GM12878 (cell line): ENCODE measurements at regions not wholly inside any gene's neighbourhood (a gene's known extent, or its start where the extent isn't known, plus 50 kb on each side); places are given as distances from the start of the nearest gene placed in this dataset.

ENCODE experiments used
- CHD4 ChIP-seq: fragments of 200-600 bp; sonication (generic); IDR thresholded peaks from 2 replicates; pipeline ENCODE4 v1.6.1; 2016; ENCODE audit warnings: mild to moderate bottlenecking
- EZH2 ChIP-seq: IDR thresholded peaks from 2 replicates; pipeline ENCODE4 v1.6.1; 2012; ENCODE audit warnings: low read depth, mild to moderate bottlenecking, control low read depth, inconsistent platforms, low read length, borderline replicate concordance; ENCODE audit not compliant: control insufficient read depth
- GATAD2B ChIP-seq: fragments of 450-650 bp; conservative IDR thresholded peaks from 2 replicates; pipeline ENCODE4 v1.6.1; 2017; ENCODE audit warnings: low read depth, mild to moderate bottlenecking, moderate library complexity
- KDM1A ChIP-seq: fragments of 200-600 bp; sonication (generic); IDR thresholded peaks from 2 replicates; pipeline ENCODE4 v1.6.1; 2016; ENCODE audit warnings: borderline replicate concordance
- MXI1 ChIP-seq: fragments of 150-350 bp; IDR thresholded peaks from 2 replicates; pipeline ENCODE4 v1.6.1; 2011; ENCODE audit warnings: low read depth, mild to moderate bottlenecking, inconsistent platforms, low read length, improper control_type of control experiment
- NBN ChIP-seq: fragments of 450-650 bp; IDR thresholded peaks from 2 replicates; pipeline ENCODE4 v1.6.1; 2016
- POLR2A ChIP-seq: IDR thresholded peaks from 2 replicates; pipeline ENCODE4 v1.6.1; 2011; ENCODE audit warnings: low read depth, mild to moderate bottlenecking, low read length
- POLR2AphosphoS5 ChIP-seq: IDR thresholded peaks from 2 replicates; pipeline ENCODE4 v1.6.1; 2011; ENCODE audit warnings: mild to moderate bottlenecking, low read length, inconsistent platforms
- STAT1 ChIP-seq: fragments of 450-650 bp; conservative IDR thresholded peaks from 2 replicates; pipeline ENCODE4 v1.6.1; 2014; ENCODE audit warnings: antibody characterized with exemption, mild to moderate bottlenecking
- USF2 ChIP-seq: IDR thresholded peaks from 2 replicates; pipeline ENCODE4 v1.6.1; 2011; ENCODE audit warnings: low read depth, low read length, improper control_type of control experiment, borderline replicate concordance
- YY1 ChIP-seq: IDR thresholded peaks from 2 replicates; pipeline ENCODE4 v1.6.1; 2011; ENCODE audit warnings: low read depth, mild to moderate bottlenecking, low read length
- ZNF274 ChIP-seq: IDR thresholded peaks from one replicate; pipeline ENCODE4 v1.8.0; 2011; ENCODE audit not compliant: insufficient read length, insufficient read depth
- TF ChIP-seq, protein P1 (sequence below): IDR thresholded peaks from 2 replicates; pipeline ENCODE4 v1.6.1; 2011; ENCODE audit warnings: low read depth, mild to moderate bottlenecking, low read length, moderate library complexity, borderline replicate concordance; ENCODE audit errors: extremely low read depth
- TF ChIP-seq, protein P2 (sequence below), 3 experiments: IDR thresholded peaks in 2 of 3; conservative IDR thresholded peaks in 1 of 3; 2 replicates each; pipeline ENCODE4 v1.5.1; 2011; ENCODE audit warnings: low read depth in 3 of 3, low read length in 3 of 3, mild to moderate bottlenecking in 3 of 3, control low read depth in 2 of 3, moderate library complexity in 2 of 3, inconsistent platforms in 1 of 3, mixed read lengths in 1 of 3; ENCODE audit not compliant: control insufficient read depth in 2 of 3, insufficient read depth in 1 of 3; ENCODE audit errors: extremely low read depth in 1 of 3

DNA sequence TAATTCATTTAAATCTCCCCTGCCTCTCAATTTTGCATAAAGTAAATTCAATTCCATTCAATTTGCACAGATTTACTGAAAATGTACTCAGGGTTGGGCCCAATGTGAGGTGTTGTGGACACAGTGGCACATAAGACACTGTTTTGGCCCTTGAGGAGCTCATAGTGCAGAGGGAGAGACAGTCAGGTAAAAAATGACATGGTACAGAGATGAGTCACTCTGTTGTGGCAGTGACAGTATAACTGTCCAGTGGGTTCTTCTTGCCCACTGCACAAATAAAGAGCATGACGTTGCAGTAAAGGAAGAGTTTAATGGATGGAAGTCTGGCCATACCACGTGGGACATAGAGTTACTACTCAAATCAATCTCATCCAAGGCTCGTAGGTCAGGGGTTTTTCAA lies 400.3 kb upstream of the TRIB2 start:
- TF ChIP-seq NBN (no peak), KDM1A (no peak), POLR2A (no peak), CHD4 (no peak), MXI1 (no peak), POLR2AphosphoS5 (no peak), USF2 (no peak), STAT1 (no peak), EZH2 (no peak), YY1 (no peak), ZNF274 (no peak), GATAD2B (no peak)
- TF ChIP-seq, protein P1, sequence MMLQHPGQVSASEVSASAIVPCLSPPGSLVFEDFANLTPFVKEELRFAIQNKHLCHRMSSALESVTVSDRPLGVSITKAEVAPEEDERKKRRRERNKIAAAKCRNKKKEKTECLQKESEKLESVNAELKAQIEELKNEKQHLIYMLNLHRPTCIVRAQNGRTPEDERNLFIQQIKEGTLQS: no peak
- TF ChIP-seq, protein P2, sequence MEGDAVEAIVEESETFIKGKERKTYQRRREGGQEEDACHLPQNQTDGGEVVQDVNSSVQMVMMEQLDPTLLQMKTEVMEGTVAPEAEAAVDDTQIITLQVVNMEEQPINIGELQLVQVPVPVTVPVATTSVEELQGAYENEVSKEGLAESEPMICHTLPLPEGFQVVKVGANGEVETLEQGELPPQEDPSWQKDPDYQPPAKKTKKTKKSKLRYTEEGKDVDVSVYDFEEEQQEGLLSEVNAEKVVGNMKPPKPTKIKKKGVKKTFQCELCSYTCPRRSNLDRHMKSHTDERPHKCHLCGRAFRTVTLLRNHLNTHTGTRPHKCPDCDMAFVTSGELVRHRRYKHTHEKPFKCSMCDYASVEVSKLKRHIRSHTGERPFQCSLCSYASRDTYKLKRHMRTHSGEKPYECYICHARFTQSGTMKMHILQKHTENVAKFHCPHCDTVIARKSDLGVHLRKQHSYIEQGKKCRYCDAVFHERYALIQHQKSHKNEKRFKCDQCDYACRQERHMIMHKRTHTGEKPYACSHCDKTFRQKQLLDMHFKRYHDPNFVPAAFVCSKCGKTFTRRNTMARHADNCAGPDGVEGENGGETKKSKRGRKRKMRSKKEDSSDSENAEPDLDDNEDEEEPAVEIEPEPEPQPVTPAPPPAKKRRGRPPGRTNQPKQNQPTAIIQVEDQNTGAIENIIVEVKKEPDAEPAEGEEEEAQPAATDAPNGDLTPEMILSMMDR (IDR thresholded peaks at IDR 0.05 in 2 of 3, conservative IDR thresholded peaks at IDR 0.05 in 1 of 3; ENCODE audit: control insufficient read depth in 2 of 3, extremely low read depth in 1 of 3, insufficient read depth in 1 of 3, low read depth in 3 of 3, low read length in 3 of 3): no peak
